ENCODE measurements at regions not wholly inside any gene's neighbourhood (a gene's known extent, or its start where the extent isn't known, plus 50 kb on each side); places are given as distances from the start of the nearest gene placed in this dataset.
"Not testable (repeated sequence)": the region's sequence is repeated elsewhere in the genome, so short reads cannot be mapped to it uniquely, and the experiment has no call there.

- DNase-seq (ENCODE audit: low read depth in 2 of 2): no peak
Measured at GRCh38 chr1:82829527-82829926, 1028.8 kb downstream of the ADGRL2 start.

GRCh38 chr1:82823876-82824275 is 1023.1 kb downstream of the ADGRL2 start:
- DNase-seq (ENCODE audit: low read depth in 2 of 2): no peak

- no peak for DNase-seq (ENCODE audit: low read depth in 2 of 2)
Measured at GRCh38 chr1:82820816-82821215, 1020.1 kb downstream of the ADGRL2 start.

- DNase-seq (ENCODE audit: low read depth in 2 of 2): no peak
Measured at GRCh38 chr1:82819234-82819633, 1018.5 kb downstream of the ADGRL2 start.

- DNase-seq (ENCODE audit: low read depth in 2 of 2): no peak
Measured at GRCh38 chr1:82818586-82818985, 1017.9 kb downstream of the ADGRL2 start.

GRCh38 chr1:82813386-82813785 is 1012.7 kb downstream of the ADGRL2 start:
- no peak for DNase-seq (ENCODE audit: low read depth in 2 of 2)

GRCh38 chr1:82810601-82811000 is 1009.9 kb downstream of the ADGRL2 start:
- no peak for DNase-seq (ENCODE audit: low read depth in 2 of 2)

- no peak for DNase-seq (ENCODE audit: low read depth in 2 of 2)
Measured at GRCh38 chr1:82807563-82807962, 1006.8 kb downstream of the ADGRL2 start.

GRCh38 chr1:82806133-82806532 is 1005.4 kb downstream of the ADGRL2 start:
- no peak for DNase-seq (ENCODE audit: low read depth in 2 of 2)

- no peak for DNase-seq (ENCODE audit: low read depth in 2 of 2)
Measured at GRCh38 chr1:82801176-82801575, 1000.4 kb downstream of the ADGRL2 start.

- no peak for DNase-seq (ENCODE audit: low read depth in 2 of 2)
Measured at GRCh38 chr1:82800721-82801120, 1000.0 kb downstream of the ADGRL2 start.

- DNase-seq (ENCODE audit: low read depth in 2 of 2): no peak
Measured at GRCh38 chr1:82799261-82799660, 998.5 kb downstream of the ADGRL2 start.

GRCh38 chr1:82795508-82796149 is 994.9 kb downstream of the ADGRL2 start:
- DNase-seq (ENCODE audit: low read depth in 2 of 2): no peak

- no peak for DNase-seq (ENCODE audit: low read depth in 2 of 2)
Measured at GRCh38 chr1:82792151-82792550, 991.4 kb downstream of the ADGRL2 start.

GRCh38 chr1:82790556-82790955 is 989.8 kb downstream of the ADGRL2 start:
- DNase-seq (ENCODE audit: low read depth in 2 of 2): no peak

GRCh38 chr1:82788660-82789059 is 987.9 kb downstream of the ADGRL2 start:
- no peak for DNase-seq (ENCODE audit: low read depth in 2 of 2)

GRCh38 chr1:82788038-82788437 is 987.3 kb downstream of the ADGRL2 start:
- DNase-seq (ENCODE audit: low read depth in 2 of 2): no peak

- no peak for DNase-seq (ENCODE audit: low read depth in 2 of 2)
Measured at GRCh38 chr1:82786883-82787282, 986.1 kb downstream of the ADGRL2 start.

- no peak for DNase-seq (ENCODE audit: low read depth in 2 of 2)
Measured at GRCh38 chr1:82785268-82785790, 984.6 kb downstream of the ADGRL2 start.

GRCh38 chr1:82783044-82783443 is 982.3 kb downstream of the ADGRL2 start:
- DNase-seq (ENCODE audit: low read depth in 2 of 2): no peak

- no peak for DNase-seq (ENCODE audit: low read depth in 2 of 2)
Measured at GRCh38 chr1:82782599-82782998, 981.9 kb downstream of the ADGRL2 start.

GRCh38 chr1:82778612-82779011 is 977.9 kb downstream of the ADGRL2 start:
- DNase-seq (ENCODE audit: low read depth in 2 of 2): no peak

GRCh38 chr1:82777240-82777639 is 976.5 kb downstream of the ADGRL2 start:
- DNase-seq (ENCODE audit: low read depth in 2 of 2): no peak

- not testable (repeated sequence) for DNase-seq (ENCODE audit: low read depth in 2 of 2)
Measured at GRCh38 chr1:82776730-82777129, 976.0 kb downstream of the ADGRL2 start.

All from stimulated activated CD8-positive, alpha-beta memory T cell treated with anti-CD3 and anti-CD28 coated beads, Interleukin-15, amount 100 ng/mL, for 4 hours (primary cell).